ENCODE measurements at regions not wholly inside any gene's neighbourhood (a gene's known extent, or its start where the extent isn't known, plus 50 kb on each side); places are given as distances from the start of the nearest gene placed in this dataset.

GRCh38 chr10:128735996-128736395 lies 609.8 kb upstream of the MKI67 start:
- TF ChIP-seq POLR2A (IDR thresholded peaks at IDR 0.05) (no peak), POLR2AphosphoS5 (IDR thresholded peaks at IDR 0.05; ENCODE audit: insufficient read depth in 1 of 2, low read depth in 1 of 2) (no peak)
